ENCODE measurements at regions not wholly inside any gene's neighbourhood (a gene's known extent, or its start where the extent isn't known, plus 50 kb on each side); places are given as distances from the start of the nearest gene placed in this dataset.

DNA sequence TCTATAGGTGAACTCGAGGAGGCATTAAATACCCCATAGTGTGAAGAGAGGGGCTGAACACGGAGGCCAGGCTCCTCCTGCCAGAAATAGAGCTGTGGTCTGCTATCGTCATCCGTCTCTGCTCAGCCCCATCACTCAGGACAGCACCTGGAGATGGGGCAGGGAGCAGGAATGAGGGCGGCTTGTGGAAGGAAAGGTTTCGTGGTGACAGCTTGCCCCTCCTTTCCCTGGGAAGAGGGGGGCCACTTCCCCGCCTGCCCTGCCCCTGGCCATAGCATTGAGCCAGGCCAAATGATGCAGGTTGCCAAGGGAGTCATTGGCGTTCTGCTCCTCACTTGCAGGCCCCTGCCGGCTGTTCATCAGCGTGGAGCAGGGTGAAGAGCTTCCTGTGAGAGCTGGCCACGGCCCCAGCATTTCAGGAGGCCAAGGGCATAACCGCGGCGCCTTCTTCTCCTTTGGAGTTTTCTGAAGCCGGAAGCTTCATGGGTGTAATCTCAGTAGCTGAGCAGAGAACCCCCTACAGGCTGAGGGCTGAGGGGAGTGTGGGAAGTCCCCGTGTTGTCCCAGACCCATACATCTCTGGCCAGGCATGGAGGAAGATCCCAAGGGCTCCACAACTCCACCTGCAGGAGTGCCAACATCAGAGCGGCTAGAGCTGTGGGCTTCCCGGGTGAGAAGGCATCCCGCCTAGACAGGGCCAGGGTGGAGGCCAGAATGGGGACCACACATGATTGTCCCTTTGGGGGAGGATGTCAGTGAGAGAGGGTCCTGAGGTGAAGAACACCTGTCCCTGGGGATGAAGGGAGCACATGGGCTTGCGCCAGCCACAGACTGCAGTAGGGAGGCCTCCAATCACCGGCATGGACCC, 112.5 kb upstream of the GLI2 start:
- no peak overlapping the region for H3K4me3 ChIP-seq (ENCODE audit: low read depth, low read length)
- DNase-seq (ENCODE audit: low read depth): no peak
- TF ChIP-seq, protein P1, sequence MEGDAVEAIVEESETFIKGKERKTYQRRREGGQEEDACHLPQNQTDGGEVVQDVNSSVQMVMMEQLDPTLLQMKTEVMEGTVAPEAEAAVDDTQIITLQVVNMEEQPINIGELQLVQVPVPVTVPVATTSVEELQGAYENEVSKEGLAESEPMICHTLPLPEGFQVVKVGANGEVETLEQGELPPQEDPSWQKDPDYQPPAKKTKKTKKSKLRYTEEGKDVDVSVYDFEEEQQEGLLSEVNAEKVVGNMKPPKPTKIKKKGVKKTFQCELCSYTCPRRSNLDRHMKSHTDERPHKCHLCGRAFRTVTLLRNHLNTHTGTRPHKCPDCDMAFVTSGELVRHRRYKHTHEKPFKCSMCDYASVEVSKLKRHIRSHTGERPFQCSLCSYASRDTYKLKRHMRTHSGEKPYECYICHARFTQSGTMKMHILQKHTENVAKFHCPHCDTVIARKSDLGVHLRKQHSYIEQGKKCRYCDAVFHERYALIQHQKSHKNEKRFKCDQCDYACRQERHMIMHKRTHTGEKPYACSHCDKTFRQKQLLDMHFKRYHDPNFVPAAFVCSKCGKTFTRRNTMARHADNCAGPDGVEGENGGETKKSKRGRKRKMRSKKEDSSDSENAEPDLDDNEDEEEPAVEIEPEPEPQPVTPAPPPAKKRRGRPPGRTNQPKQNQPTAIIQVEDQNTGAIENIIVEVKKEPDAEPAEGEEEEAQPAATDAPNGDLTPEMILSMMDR (IDR thresholded peaks at IDR 0.05; ENCODE audit: low read depth, low read length, missing control alignments): no peak

DNA sequence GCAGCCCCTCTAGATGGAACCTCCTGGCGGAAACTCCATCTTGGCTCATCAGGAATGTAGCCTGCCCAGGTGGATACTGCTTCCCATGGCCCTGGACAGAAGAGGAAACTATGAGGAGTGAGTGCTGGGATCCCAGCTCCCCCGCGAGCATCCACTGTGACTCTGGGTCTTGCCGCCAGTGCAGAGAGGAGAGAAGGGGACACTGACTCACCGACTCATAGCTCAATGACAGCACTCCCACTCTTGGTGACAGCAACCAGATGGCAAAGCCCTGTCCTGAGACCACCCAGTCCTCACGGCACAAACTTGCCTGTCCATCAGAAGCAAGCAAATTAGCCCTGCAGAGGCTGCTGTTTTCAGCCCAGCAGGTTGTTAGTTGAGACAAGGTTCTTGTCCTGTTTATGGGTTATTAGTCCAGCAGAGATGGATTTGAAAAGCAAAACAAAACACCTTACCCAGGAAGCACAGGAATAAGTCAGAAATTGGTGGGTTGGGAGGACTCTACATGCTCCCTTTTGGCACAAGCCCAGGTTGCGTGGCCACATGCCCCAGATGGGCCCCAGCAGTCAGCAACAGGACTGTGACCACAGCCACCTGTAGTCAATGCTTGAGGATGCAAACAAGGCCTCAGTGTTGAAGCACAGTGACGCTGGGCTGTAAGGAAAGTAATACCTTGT, 111.5 kb upstream of the GLI2 start:
- TF ChIP-seq, protein P1 (IDR thresholded peaks at IDR 0.05; ENCODE audit: low read depth, low read length, missing control alignments): no peak
- H3K4me3 ChIP-seq (ENCODE audit: low read depth, low read length): no peak overlapping the region
- DNase-seq (ENCODE audit: low read depth): no peak

DNA sequence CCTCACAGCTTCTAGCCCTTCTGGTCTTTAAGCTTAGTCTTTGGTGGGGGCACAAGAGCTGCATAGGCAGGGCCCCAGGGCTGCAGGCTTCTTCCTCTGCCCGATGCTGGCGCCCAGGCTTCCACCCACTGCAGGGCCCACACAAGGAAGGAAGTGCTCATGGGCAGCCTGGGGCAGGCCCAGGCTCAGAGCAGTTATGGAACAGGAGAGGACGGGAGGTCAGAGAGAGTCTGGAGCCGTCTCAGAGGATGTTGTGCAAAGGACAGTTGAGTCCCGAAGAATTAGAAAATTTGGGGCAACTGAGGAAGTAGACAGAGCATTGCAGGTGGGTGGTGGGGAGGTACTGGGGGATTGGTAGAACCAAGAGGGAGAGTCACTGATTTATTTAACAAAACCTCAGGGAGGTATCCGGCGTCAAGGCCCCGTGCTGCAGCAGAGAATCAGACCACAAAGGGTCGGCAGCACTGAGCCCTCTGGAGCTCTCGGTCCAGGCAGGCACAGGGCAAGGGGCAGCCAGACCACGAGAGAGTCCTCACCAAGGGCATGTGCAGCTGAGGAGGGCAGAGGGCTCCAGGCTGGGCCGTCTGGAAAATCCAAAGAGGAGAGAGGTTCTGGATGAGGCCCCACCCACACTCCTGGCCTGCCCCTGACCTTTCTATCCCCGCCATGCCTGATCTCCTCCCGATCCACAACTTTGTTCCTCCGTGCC, 110.8 kb upstream of the GLI2 start:
- H3K4me3 ChIP-seq (ENCODE audit: low read depth, low read length): no peak overlapping the region
- DNase-seq (ENCODE audit: low read depth): no peak
- TF ChIP-seq, protein P1 (IDR thresholded peaks at IDR 0.05; ENCODE audit: low read depth, low read length, missing control alignments): no peak

DNA sequence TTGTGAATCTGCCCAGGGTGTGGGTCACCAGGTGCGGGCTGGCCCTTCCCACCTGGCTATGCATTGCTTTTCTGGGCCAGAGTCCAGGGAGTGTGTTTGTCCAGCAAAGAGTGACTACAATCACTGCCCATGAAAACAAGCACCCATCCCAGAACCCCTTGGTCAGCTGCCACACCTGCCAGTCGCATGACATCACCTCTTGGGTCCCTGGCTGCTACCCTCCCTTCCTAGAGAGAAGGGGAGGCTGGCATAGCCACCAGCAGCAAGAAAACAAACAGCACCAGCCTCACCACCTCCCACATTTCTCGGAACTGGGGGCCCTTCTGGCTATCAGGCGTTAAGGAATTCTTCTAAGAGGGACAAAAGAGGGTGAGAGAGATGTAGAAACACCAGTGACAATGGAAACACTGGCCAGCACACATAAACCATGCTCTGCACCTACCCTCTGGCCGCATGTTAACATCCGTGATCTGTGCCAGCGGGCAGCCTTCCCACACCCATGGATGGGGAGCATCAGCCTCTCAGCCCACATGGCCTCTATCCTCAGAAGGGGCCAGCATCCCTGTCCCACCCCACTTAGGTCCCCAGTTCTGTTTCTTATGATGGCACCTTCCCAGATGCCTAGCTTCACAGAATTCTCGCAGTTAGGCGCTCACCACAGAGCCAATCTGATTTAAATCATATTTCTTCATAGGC, 109.7 kb upstream of the GLI2 start:
- no peak for DNase-seq (ENCODE audit: low read depth)
- TF ChIP-seq, protein P1 (IDR thresholded peaks at IDR 0.05; ENCODE audit: low read depth, low read length, missing control alignments): no peak
- H3K4me3 ChIP-seq (ENCODE audit: low read depth, low read length): no peak overlapping the region

DNA sequence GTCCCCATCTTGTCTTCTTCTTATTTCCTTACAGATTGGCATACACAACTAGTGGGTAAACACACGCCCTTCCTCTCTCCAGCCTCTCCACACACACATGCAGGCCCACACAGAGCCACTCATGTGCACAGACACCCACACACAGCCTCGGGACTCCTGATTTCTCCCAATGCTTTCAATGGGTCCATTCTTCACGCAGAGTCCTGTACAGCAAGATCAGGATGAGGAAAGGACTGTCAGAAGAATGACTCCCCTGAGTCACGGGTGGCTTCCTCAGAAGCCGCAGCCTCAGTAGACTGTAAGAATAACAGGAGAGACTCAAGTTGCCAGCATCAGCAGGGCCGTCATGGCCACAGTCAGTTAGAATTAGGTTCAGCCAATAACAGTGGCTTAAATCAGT, 109.1 kb upstream of the GLI2 start:
- H3K4me3 ChIP-seq (ENCODE audit: low read depth, low read length): no peak overlapping the region
- no peak for DNase-seq (ENCODE audit: low read depth)
- TF ChIP-seq, protein P1 (IDR thresholded peaks at IDR 0.05; ENCODE audit: low read depth, low read length, missing control alignments): no peak

DNA sequence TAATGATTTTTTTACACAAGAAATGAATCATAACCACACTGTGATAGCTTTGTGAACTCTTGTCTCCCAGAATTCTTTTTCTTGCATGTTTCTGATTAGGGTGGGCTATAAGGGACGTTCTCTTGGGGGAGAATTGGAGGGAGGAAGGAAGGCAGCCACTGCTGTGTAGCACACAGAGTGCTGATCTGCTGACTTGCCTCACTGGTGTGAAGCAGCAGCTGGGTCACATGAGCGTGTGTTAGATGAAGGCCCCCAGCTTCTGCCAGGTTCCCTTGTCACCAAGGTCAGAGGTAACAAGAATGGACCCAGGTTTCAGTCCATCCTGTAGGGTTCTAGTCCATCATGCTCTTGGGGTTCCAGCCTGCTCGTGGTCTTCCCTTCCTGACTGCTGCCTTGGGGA, 107.4 kb upstream of the GLI2 start:
- DNase-seq (ENCODE audit: low read depth): no peak
- no peak overlapping the region for H3K4me3 ChIP-seq (ENCODE audit: low read depth, low read length)
- TF ChIP-seq, protein P1 (IDR thresholded peaks at IDR 0.05; ENCODE audit: low read depth, low read length, missing control alignments): no peak

All from GM12864 (cell line).